ENCODE measurements at regions not wholly inside any gene's neighbourhood (a gene's known extent, or its start where the extent isn't known, plus 50 kb on each side); places are given as distances from the start of the nearest gene placed in this dataset.
"Not testable (repeated sequence)": the region's sequence is repeated elsewhere in the genome, so short reads cannot be mapped to it uniquely, and the experiment has no call there.

GRCh38 chr1:238334170-238334569 is 443.4 kb upstream of the ZP4 start:
- H3K4me3 ChIP-seq (replicated peaks; ENCODE audit: low read depth, low read length): no peak overlapping the region
- no peak for DNase-seq (ENCODE audit: low read depth)
- TF ChIP-seq, protein P1, sequence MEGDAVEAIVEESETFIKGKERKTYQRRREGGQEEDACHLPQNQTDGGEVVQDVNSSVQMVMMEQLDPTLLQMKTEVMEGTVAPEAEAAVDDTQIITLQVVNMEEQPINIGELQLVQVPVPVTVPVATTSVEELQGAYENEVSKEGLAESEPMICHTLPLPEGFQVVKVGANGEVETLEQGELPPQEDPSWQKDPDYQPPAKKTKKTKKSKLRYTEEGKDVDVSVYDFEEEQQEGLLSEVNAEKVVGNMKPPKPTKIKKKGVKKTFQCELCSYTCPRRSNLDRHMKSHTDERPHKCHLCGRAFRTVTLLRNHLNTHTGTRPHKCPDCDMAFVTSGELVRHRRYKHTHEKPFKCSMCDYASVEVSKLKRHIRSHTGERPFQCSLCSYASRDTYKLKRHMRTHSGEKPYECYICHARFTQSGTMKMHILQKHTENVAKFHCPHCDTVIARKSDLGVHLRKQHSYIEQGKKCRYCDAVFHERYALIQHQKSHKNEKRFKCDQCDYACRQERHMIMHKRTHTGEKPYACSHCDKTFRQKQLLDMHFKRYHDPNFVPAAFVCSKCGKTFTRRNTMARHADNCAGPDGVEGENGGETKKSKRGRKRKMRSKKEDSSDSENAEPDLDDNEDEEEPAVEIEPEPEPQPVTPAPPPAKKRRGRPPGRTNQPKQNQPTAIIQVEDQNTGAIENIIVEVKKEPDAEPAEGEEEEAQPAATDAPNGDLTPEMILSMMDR (IDR thresholded peaks at IDR 0.05; ENCODE audit: low read length, missing control alignments): no peak

- TF ChIP-seq, protein P1 (IDR thresholded peaks at IDR 0.05; ENCODE audit: low read length, missing control alignments): no peak
- H3K4me3 ChIP-seq (replicated peaks; ENCODE audit: low read depth, low read length): no peak overlapping the region
- DNase-seq (ENCODE audit: low read depth): no peak
Measured at GRCh38 chr1:238331557-238331956, 440.8 kb upstream of the ZP4 start.

- no peak overlapping the region for H3K4me3 ChIP-seq (replicated peaks; ENCODE audit: low read depth, low read length)
- TF ChIP-seq, protein P1 (IDR thresholded peaks at IDR 0.05; ENCODE audit: low read length, missing control alignments): no peak
- DNase-seq (ENCODE audit: low read depth): no peak
Measured at GRCh38 chr1:238329671-238330070, 438.9 kb upstream of the ZP4 start.

DNA sequence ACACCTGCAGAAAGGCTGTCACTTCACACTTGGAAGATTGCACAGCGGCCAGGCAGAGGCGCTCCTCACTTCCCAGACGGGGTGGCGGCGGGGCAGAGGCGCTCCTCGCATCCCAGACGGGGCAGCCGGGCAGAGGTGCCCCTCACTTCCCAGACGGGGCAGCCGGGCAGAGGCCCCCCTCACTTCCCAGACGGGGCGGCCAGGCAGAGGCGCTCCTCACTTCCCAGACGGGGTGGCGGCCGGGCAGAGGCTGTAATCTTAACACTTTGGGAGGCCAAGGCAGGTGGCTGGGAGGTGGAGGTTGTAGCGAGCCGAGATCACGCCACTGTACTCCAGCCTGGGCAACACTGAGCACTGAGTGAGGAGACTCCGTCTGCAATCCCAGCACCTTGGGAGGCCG is 436.3 kb upstream of the ZP4 start:
- H3K4me3 ChIP-seq (replicated peaks; ENCODE audit: low read depth, low read length); DNase-seq (ENCODE audit: low read depth): not testable (repeated sequence)

DNA sequence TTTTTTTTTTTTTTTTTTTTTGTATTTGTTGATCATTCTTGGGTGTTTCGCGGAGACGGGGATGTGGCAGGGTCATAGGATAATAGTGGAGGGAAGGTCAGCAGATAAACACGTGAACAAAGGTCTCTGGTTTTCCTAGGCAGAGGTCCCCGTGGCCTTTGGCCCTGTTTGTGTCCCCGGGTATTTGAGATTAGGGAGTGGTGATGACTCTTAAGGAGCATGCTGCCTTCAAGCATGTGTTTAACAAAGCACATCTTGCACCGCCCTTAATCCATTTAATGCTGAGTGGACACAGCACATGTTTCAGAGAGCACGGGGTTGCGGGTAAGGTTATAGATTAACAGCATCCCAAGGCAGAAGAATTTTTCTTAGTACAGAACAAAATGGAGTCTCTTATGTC is 435.8 kb upstream of the ZP4 start:
- not testable (repeated sequence) for H3K4me3 ChIP-seq (replicated peaks; ENCODE audit: low read depth, low read length); DNase-seq (ENCODE audit: low read depth)

DNA sequence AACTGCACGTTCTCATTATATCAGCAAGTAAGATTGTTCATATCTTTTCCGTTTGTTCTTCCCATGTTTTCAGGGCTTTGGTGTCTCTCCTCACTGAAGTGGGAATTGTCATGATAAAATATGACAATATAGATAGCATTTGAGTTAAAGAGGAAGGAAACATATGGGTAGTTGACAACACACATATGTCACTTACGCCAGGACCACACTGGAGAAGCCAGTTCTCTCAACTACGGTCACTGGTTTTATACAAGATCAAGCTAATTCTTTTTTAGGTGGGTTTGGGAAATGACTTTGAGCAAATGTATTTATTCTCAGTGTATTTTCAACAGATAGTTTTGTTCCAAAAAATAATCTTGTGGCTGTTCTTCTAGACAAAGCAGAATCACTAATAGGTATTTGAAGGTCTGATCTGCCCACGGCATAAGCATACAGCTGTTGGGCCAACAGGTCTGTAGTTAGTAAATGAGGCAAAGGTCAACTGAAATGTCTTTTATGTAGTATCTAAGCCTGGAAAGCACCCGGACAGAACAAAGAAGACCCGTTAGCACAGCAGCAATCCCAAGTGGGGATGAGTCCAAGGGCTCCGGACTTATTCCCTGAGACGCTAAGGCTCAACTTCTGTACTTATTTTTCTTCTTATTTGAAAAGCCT is 433.6 kb upstream of the ZP4 start:
- DNase-seq (ENCODE audit: low read depth): no peak
- TF ChIP-seq, protein P1 (IDR thresholded peaks at IDR 0.05; ENCODE audit: low read length, missing control alignments): no peak
- no peak overlapping the region for H3K4me3 ChIP-seq (replicated peaks; ENCODE audit: low read depth, low read length)

DNA sequence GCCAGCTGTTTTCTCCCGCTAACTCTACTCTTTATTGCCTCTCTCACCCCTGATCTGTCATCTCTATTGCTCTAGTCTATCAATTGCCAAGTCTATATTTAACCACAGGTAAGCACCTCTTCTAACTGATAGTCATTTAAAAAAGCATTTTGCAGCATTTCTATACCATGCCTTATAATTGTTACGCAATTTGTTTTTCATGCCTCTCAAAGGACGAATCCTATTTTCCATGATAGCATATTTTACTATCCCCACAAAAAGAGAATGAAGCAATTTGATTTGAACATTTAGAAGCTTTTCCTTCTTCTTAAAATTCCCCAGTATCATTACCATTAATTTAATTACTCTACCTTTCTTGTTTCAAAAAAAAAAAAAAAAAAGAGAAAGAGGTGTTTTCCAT is 432.8 kb upstream of the ZP4 start:
- DNase-seq (ENCODE audit: low read depth): no peak
- TF ChIP-seq, protein P1 (IDR thresholded peaks at IDR 0.05; ENCODE audit: low read length, missing control alignments): no peak
- no peak overlapping the region for H3K4me3 ChIP-seq (replicated peaks; ENCODE audit: low read depth, low read length)

- H3K4me3 ChIP-seq (replicated peaks; ENCODE audit: low read depth, low read length): no peak overlapping the region
- DNase-seq (ENCODE audit: low read depth): no peak
- TF ChIP-seq, protein P1 (IDR thresholded peaks at IDR 0.05; ENCODE audit: low read length, missing control alignments): no peak
Measured at GRCh38 chr1:238319957-238320356, 429.2 kb upstream of the ZP4 start.

All from fibroblast of pulmonary artery (primary cell).